ENCODE measurements at regions not wholly inside any gene's neighbourhood (a gene's known extent, or its start where the extent isn't known, plus 50 kb on each side); places are given as distances from the start of the nearest gene placed in this dataset.

- Histone ChIP-seq H3K79me2 (ENCODE audit: insufficient read depth, low read length) (no peaks in the 10 kb centered on the region), H3K9me3 (ENCODE audit: insufficient read depth, low read length) (no peaks in the 10 kb centered on the region), H3K36me3 (ENCODE audit: low read length) (no peaks in the 10 kb centered on the region), H3K4me3 (ENCODE audit: insufficient read depth, low read length, poor library complexity, severe bottlenecking) (no peak overlapping the region), H3K27me3 (ENCODE audit: low read length) (no peaks in the 10 kb centered on the region), H3K4me2 (ENCODE audit: low read depth, low read length, poor library complexity, severe bottlenecking) (no peak overlapping the region), H3F3A (ENCODE audit: insufficient read depth) (peaks cover 17% of the 10 kb centered on the region), H2AFZ (ENCODE audit: low read depth, low read length, severe bottlenecking) (no peak overlapping the region), H3K9ac (ENCODE audit: low read length) (no peak overlapping the region), H3K9me2 (replicated peaks; ENCODE audit: insufficient read depth, low read length) (no peaks in the 10 kb centered on the region), H4K20me1 (ENCODE audit: low read depth, low read length) (no peaks in the 10 kb centered on the region), H3K27ac (ENCODE audit: low read depth, low read length) (no peak overlapping the region)
- no peak for TF ChIP-seq CTCF (IDR thresholded peaks at IDR 0.05; ENCODE audit: insufficient read depth, low read length, poor library complexity, severe bottlenecking)
- TF ChIP-seq EZH2phosphoT487 (conservative IDR thresholded peaks at IDR 0.05; ENCODE audit: low read length), result no peak
Measured at GRCh38 chr20:53888951-53889350, 181.4 kb downstream of the BCAS1 start.

GRCh38 chr20:53888510-53888909 lies 181.9 kb downstream of the BCAS1 start:
- H3K79me2 ChIP-seq (ENCODE audit: insufficient read depth, low read length), result no peaks in the 10 kb centered on the region
- no peak overlapping the region for H3K27ac ChIP-seq (ENCODE audit: low read depth, low read length)
- no peak overlapping the region for H2AFZ ChIP-seq (ENCODE audit: low read depth, low read length, severe bottlenecking)
- H3K36me3 ChIP-seq (ENCODE audit: low read length), result no peaks in the 10 kb centered on the region
- H3K4me3 ChIP-seq (ENCODE audit: insufficient read depth, low read length, poor library complexity, severe bottlenecking), result no peak overlapping the region
- H4K20me1 ChIP-seq (ENCODE audit: low read depth, low read length), result no peaks in the 10 kb centered on the region
- no peak overlapping the region for H3K9ac ChIP-seq (ENCODE audit: low read length)
- H3K4me2 ChIP-seq (ENCODE audit: low read depth, low read length, poor library complexity, severe bottlenecking), result no peak overlapping the region
- H3F3A ChIP-seq (ENCODE audit: insufficient read depth), result peaks cover 14% of the 10 kb centered on the region
- no peaks in the 10 kb centered on the region for H3K27me3 ChIP-seq (ENCODE audit: low read length)
- H3K9me3 ChIP-seq (ENCODE audit: insufficient read depth, low read length), result no peaks in the 10 kb centered on the region
- TF ChIP-seq CTCF (IDR thresholded peaks at IDR 0.05; ENCODE audit: insufficient read depth, low read length, poor library complexity, severe bottlenecking) (no peak), EZH2phosphoT487 (conservative IDR thresholded peaks at IDR 0.05; ENCODE audit: low read length) (no peak)
- no peaks in the 10 kb centered on the region for H3K9me2 ChIP-seq (replicated peaks; ENCODE audit: insufficient read depth, low read length)

- Histone ChIP-seq H3F3A (ENCODE audit: insufficient read depth) (peaks cover 9% of the 10 kb centered on the region), H3K79me2 (ENCODE audit: insufficient read depth, low read length) (no peaks in the 10 kb centered on the region), H2AFZ (ENCODE audit: low read depth, low read length, severe bottlenecking) (no peak overlapping the region), H3K9me3 (ENCODE audit: insufficient read depth, low read length) (no peaks in the 10 kb centered on the region), H3K27me3 (ENCODE audit: low read length) (no peaks in the 10 kb centered on the region), H3K9me2 (replicated peaks; ENCODE audit: insufficient read depth, low read length) (no peaks in the 10 kb centered on the region), H3K9ac (ENCODE audit: low read length) (no peak overlapping the region), H3K36me3 (ENCODE audit: low read length) (no peaks in the 10 kb centered on the region), H3K4me3 (ENCODE audit: insufficient read depth, low read length, poor library complexity, severe bottlenecking) (no peak overlapping the region), H4K20me1 (ENCODE audit: low read depth, low read length) (no peaks in the 10 kb centered on the region), H3K27ac (ENCODE audit: low read depth, low read length) (no peak overlapping the region), H3K4me2 (ENCODE audit: low read depth, low read length, poor library complexity, severe bottlenecking) (no peak overlapping the region)
- TF ChIP-seq CTCF (IDR thresholded peaks at IDR 0.05; ENCODE audit: insufficient read depth, low read length, poor library complexity, severe bottlenecking) (no peak), EZH2phosphoT487 (conservative IDR thresholded peaks at IDR 0.05; ENCODE audit: low read length) (no peak)
Measured at GRCh38 chr20:53887973-53888372, 182.4 kb downstream of the BCAS1 start.

Data from SU-DHL-6 (cell line).